Femur (tissue), 1 donor: ENCODE measurements at regions not wholly inside any gene's neighbourhood (a gene's known extent, or its start where the extent isn't known, plus 50 kb on each side); places are given as distances from the start of the nearest gene placed in this dataset.
A peak's percentile ranks its signal among the peaks of the same experiment; 100 is the strongest.

Experiments
- DNase-seq: peaks from one replicate; pipeline ENCODE4 v3.0.0-alpha.2; 2017

DNA sequence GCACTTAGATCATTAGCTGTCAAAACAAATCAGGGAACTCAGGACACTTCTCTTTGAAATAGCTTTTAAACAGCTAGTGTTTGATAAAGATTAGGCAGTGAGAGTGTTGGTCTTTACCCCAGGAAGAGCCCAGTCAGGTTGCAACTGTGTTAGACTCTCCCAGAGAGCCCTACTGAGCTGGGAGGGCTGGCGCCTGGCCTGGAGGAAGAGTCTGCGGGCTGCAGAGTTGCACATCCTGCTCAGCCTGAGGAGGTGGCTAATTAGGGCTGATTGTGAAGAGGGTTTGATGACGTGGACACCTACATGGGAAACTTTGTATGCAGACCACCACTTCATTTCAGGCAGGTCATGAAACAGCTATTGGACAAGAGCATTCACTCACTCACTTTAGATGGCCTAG is 112.0 kb downstream of the TMEM174 start:
- DNase-seq, result no peak

- no peak for DNase-seq
Measured at GRCh38 chr5:73284220-73284795, 111.3 kb downstream of the TMEM174 start.

DNA sequence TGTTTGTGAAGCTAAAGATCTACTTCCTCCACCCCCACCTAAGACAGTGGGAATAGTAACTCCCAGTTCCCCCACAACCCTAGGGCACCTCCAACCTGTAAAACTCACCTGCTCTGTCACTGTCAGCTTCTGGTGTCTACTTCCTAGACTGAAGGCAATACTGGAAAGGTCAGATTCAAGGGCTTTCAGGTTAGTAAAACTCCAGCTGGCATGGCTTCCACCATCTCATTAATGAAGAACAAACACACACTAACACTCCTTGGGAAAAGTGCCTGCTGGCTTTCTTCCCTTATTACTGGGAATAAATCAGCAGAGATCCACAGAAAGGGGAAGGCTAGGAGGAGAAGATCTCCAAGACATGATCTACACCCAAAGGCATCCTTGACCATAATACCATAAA is 109.9 kb downstream of the TMEM174 start:
- no peak for DNase-seq

DNA sequence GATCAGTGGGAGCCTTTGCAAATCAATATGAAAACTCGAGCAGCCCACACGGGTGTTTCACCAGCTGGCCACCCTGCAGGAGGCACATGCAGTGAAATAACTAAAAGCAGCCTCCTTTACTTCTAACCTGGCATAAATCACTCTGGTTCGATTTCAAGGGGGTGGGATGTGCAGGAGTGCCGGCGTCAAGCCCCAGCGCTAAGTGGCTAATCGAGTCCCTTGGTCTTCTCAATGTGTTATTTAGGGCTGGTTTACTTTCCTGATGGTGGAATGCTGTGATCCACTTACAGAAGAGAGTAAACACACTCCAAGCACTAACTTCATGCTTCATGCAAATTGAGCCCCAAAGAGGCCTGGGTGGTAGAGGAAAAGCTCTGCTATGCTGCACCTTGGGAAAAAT is 109.4 kb downstream of the TMEM174 start:
- no peak for DNase-seq

- DNase-seq, result no peak
Measured at GRCh38 chr5:73280821-73281746, 108.1 kb downstream of the TMEM174 start.

DNA sequence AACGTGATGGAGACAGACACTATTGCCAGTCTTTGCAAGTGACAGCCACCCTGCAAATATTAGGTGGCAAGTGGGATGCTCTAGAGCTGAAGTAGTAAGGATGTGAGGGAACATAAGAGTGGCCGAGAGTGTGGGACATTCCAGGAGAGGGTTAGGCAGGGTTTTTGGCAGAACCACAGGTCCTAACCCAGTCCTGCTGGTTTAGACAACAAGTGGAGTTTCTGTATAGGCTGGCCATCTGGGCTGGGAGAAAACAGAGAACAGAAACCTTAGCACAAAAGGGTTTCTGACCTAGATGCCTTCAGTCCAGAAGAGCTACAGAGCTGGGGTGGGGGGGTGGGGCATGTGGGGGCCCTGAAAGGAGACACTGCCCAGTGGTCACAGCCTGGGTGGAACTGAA is 107.4 kb downstream of the TMEM174 start:
- DNase-seq, result no peak

DNA sequence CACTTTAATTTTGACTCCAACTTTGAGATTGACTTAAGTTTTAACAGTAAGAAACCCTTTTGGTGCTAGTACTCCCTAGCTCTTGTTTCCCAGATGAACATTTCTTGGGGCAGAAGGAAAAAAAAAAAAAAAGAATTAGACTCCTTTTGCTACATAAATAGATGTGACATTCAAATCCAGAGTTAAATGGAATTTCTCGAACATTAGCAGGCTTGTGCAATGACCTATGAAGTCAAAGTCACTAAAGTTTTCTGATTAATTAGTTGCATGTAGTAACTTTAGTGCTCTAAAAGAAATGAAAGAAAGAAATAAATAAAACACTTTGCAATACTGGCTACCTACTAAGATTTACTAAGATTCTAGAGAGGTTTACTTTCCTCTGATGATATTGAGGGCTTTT is 106.8 kb downstream of the TMEM174 start:
- no peak for DNase-seq

DNA sequence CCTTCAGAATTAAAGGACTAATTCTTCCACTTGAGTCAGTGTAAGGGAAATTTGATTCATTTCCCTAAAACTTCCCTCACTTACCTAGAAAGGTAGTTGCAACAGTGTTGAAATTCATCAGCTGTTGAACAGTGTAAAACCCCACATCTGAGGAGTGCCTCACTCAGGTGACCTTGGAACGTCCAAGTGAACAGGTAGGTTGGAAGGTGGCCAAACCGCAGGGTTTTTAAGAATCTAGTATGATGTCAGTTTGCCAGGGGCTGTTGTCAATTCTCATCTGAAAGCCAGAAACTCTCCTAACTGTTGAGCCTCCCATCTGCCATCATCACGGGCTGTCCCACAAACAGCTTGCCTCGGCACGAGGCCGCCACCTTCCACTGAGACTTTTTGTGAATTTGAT is 105.7 kb downstream of the TMEM174 start:
- DNase-seq, result no peak

DNA sequence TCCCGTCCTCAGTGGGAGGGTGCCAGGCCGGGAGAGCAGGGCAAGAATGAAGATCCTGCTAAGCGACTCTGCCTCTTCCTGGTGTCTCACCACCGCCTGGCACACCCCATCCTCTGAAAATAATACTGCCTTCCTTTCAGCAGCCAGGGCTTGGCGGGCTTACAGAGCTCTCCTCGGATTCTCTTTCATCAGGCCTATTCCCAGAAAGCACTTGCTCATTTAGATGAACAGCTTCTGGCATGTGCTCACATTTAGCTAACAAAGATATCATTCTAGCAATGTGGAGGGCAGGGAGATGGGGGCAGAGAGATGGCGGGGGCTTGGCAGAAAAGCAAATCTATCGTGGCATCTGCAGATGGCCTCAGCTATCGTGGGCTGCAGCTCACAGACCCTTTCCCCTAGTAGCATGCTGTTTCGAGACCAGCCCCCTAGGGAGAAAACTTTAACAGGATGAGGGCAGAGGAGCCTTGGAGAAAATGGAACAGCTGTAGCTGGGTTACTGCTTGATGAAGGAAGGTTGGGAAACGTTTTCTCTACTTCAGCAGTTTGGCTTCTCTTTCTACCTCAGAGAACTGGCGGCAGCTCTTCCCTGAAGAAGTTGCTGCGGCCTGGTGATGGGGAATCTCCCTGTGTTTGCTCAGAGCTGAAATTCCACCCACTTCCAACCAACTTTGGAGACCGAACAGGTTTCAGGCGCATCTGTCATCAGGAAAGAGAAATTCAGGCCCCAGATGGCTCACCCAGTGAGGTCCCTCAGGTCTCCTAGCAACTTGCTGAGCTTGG is 102.1 kb downstream of the TMEM174 start:
- DNase-seq, result peak; percentile 61

GRCh38 chr5:73274121-73274520 is 101.1 kb downstream of the TMEM174 start:
- no peak for DNase-seq

- DNase-seq, result no peak
Measured at GRCh38 chr5:73273379-73274050, 100.5 kb downstream of the TMEM174 start.

GRCh38 chr5:73272351-73272750 is 99.4 kb downstream of the TMEM174 start:
- no peak for DNase-seq

DNA sequence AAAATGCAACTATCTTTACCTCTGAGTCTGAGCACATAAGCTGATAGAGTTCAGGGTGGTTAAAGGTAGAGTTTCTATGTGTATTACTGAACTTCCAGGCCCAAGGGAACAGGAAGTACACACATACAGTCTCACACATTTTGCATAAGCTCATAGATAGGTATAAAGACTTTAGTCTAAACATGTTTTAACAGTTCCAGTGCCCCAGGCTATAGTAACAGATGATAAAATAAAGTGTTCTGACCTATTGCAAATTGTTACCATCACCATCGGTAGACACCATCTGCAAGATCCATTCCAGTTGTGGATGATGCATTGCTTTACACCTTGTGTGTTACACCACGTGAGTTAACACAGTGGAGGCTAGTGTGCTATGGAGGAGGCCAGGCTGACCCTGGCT is 95.8 kb downstream of the TMEM174 start:
- no peak for DNase-seq

- DNase-seq, result no peak
Measured at GRCh38 chr5:73267766-73268435, 94.9 kb downstream of the TMEM174 start.

DNA sequence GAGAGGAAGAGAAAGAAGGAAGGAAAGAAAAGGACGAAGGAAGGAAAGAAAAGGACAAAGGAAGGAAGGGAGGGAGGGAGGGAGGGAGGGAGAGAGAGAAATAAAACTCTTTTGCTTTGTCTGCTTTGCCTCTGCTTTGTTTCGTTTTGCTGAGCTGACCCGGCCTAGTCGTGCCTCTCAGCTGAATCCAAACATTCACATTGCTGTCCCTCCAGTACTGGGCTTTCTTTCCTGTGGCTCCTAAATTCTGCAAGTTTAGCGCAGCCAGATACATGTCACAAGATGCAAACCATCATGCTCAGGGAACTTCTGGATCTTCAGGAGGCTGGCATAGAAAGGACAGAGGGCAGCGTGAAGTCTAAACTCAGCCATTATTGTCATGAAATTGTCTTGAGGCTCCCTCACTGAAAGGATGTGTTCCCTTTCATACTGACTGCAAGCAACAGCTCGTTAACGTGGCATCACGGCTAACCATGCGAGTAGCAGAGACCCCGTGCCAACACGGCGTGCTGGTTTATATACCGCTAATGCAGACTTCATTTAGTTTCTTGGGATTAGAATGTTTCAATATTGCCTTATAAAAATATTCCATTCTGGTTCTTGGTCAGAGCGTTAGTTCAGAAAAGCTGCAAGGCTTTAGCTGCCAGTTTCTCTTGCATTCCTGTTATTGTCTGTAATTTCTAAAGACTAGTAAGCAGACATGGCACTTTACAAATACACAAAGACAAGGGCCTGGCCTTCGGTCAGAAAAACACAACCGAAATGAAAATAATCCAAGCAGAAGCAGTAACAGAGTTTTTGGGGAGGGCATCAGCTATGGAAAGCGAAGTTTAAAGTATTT is 94.2 kb downstream of the TMEM174 start:
- DNase-seq, result no peak

- DNase-seq, result no peak
Measured at GRCh38 chr5:73266176-73266738, 93.3 kb downstream of the TMEM174 start.

DNA sequence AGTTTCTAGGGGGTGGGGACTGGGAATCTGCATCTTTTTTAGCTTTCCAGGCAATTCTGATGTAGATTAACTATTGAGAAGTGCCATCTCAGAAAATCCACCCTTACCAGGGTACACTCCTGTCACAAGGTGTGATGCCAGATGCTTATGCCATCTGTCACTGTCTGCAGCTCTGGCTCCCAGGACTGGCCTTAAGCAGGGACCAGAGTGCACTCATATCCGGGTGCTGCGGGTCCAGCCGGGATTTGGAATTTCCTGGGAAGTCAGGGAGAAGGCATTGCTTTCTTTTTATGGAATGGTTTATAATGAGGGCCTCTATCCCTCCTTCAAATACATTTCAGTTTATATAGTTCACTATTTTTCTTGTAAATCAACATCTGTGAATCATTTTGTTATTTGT is 92.6 kb downstream of the TMEM174 start:
- no peak for DNase-seq

- DNase-seq, result no peak
Measured at GRCh38 chr5:73264631-73265030, 91.6 kb downstream of the TMEM174 start.

DNA sequence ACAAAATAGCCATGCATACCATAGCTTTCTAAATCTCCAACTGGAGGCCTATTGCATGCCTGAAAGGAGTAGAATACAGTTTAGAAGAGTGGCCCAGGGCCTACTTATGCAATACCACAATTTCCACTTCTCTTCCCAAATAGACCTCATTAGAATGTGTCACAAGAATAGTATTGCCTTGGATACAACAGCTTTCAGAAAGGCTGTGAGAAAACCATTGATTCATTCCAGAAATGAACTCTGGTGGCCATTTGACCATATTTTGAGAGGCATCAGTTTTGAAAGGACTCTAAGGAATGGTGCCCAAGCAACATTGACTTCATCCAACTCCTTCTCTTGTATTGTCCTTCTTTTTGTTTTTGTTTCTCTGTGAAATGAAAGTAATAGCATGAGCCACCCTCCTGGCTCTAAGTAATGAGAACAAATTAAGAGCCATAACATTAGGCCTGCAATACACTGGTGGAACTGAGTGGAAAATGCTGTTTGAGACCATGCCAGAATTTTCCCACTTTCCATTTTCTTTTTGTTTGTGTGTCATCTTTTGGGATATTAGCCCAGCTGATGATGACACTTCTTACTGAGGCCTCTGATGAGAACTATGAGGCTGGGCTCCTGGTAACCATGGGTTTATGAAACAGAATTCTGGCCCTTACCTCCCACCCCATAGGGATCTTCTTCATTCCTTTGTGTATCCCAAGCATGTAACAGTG is 90.2 kb downstream of the TMEM174 start:
- DNase-seq, result no peak

DNA sequence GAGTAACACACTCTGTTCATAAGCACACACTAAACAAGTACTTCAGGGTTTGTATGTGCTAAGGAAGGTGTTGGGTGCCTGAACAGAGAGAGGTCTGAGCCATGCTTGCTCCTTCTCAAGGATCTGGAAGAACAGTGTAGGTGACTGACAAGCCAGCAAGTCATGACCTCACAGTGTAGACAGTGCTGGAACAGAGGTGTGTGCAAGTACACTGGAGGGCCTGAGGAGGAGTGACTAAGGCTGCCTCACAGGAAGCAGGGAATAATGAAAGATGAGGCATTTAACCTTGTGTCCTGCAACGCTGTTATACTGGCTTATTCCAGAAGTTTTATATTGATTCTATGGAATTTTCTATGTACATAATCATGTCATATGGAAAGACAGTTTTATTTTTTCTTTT is 83.9 kb downstream of the TMEM174 start:
- DNase-seq, result no peak

GRCh38 chr5:73256462-73256861 is 83.5 kb downstream of the TMEM174 start:
- DNase-seq, result no peak
